ENCODE measurements at regions not wholly inside any gene's neighbourhood (a gene's known extent, or its start where the extent isn't known, plus 50 kb on each side); places are given as distances from the start of the nearest gene placed in this dataset.

GRCh38 chr20:48148020-48148419 lies 362.7 kb upstream of the SULF2 start:
- TF ChIP-seq CTCF (IDR thresholded peaks at IDR 0.05), result no peak
- TF ChIP-seq POLR2A (IDR thresholded peaks at IDR 0.05), result no peak
